HepG2 (cell line): ENCODE measurements at regions not wholly inside any gene's neighbourhood (a gene's known extent, or its start where the extent isn't known, plus 50 kb on each side); places are given as distances from the start of the nearest gene placed in this dataset.

Source experiments
- MYC ChIP-seq: sonication (generic); formaldehyde crosslinking; IDR thresholded peaks from 2 replicates; pipeline ENCODE4 v1.9.0; 2021; ENCODE audit warnings: missing genetic modification reagents, borderline replicate concordance
- TF ChIP-seq, protein P1 (sequence below): sonication (generic); formaldehyde crosslinking; IDR thresholded peaks from 2 replicates; pipeline ENCODE4 v1.8.0; 2022; ENCODE audit warnings: mild to moderate bottlenecking, missing genetic modification reagents; ENCODE audit not compliant: insufficient replicate concordance
- TF ChIP-seq, protein P2 (sequence below): sonication (generic); formaldehyde crosslinking; IDR thresholded peaks from 2 replicates; pipeline ENCODE4 v1.5.1; 2020; ENCODE audit warnings: mild to moderate bottlenecking, missing genetic modification reagents, borderline replicate concordance
- TF ChIP-seq, protein P3 (sequence below): sonication (generic); formaldehyde crosslinking; IDR thresholded peaks from 2 replicates; pipeline ENCODE4 v1.4.0; 2020; ENCODE audit warnings: missing genetic modification reagents
- TF ChIP-seq, protein P4 (sequence below): sonication (generic); formaldehyde crosslinking; IDR thresholded peaks from 2 replicates; pipeline ENCODE4 v1.5.0; 2020; ENCODE audit warnings: mild to moderate bottlenecking, missing genetic modification reagents, moderate library complexity

GRCh38 chrX:109783701-109784079 lies 50.6 kb upstream of the ACSL4 start:
- TF ChIP-seq, protein P1, sequence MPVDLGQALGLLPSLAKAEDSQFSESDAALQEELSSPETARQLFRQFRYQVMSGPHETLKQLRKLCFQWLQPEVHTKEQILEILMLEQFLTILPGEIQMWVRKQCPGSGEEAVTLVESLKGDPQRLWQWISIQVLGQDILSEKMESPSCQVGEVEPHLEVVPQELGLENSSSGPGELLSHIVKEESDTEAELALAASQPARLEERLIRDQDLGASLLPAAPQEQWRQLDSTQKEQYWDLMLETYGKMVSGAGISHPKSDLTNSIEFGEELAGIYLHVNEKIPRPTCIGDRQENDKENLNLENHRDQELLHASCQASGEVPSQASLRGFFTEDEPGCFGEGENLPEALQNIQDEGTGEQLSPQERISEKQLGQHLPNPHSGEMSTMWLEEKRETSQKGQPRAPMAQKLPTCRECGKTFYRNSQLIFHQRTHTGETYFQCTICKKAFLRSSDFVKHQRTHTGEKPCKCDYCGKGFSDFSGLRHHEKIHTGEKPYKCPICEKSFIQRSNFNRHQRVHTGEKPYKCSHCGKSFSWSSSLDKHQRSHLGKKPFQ: no peak
- no peak for TF ChIP-seq MYC (CRISPR knock-in tag)
- TF ChIP-seq, protein P2, sequence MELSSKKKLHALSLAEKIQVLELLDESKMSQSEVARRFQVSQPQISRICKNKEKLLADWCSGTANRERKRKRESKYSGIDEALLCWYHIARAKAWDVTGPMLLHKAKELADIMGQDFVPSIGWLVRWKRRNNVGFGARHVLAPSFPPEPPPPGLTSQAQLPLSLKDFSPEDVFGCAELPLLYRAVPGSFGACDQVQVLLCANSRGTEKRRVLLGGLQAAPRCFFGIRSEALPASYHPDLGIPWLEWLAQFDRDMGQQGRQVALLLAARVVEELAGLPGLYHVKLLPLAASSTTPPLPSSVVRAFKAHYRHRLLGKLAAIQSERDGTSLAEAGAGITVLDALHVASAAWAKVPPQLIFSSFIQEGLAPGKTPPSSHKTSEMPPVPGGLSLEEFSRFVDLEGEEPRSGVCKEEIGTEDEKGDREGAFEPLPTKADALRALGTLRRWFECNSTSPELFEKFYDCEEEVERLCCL (CRISPR knock-in tag): no peak
- TF ChIP-seq, protein P3, sequence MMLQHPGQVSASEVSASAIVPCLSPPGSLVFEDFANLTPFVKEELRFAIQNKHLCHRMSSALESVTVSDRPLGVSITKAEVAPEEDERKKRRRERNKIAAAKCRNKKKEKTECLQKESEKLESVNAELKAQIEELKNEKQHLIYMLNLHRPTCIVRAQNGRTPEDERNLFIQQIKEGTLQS: no peak
- TF ChIP-seq, protein P4, sequence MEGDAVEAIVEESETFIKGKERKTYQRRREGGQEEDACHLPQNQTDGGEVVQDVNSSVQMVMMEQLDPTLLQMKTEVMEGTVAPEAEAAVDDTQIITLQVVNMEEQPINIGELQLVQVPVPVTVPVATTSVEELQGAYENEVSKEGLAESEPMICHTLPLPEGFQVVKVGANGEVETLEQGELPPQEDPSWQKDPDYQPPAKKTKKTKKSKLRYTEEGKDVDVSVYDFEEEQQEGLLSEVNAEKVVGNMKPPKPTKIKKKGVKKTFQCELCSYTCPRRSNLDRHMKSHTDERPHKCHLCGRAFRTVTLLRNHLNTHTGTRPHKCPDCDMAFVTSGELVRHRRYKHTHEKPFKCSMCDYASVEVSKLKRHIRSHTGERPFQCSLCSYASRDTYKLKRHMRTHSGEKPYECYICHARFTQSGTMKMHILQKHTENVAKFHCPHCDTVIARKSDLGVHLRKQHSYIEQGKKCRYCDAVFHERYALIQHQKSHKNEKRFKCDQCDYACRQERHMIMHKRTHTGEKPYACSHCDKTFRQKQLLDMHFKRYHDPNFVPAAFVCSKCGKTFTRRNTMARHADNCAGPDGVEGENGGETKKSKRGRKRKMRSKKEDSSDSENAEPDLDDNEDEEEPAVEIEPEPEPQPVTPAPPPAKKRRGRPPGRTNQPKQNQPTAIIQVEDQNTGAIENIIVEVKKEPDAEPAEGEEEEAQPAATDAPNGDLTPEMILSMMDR (CRISPR knock-in tag): 0 out of 2 replicates have a peak, but pooled peaks have one; percentile 12
